GM12878 (cell line): ENCODE measurements at regions not wholly inside any gene's neighbourhood (a gene's known extent, or its start where the extent isn't known, plus 50 kb on each side); places are given as distances from the start of the nearest gene placed in this dataset.

Source experiments
- ASH2L ChIP-seq: fragments of 300-600, 200-600 bp; sonication (generic); IDR thresholded peaks from 2 replicates; pipeline ENCODE4 v1.6.1; 2017; ENCODE audit warnings: low read depth, mild to moderate bottlenecking, borderline replicate concordance
- BACH1 ChIP-seq: fragments of 450-650 bp; IDR thresholded peaks from 2 replicates; pipeline ENCODE4 v1.6.1; 2017; ENCODE audit warnings: mild to moderate bottlenecking, borderline replicate concordance
- EGR1 ChIP-seq, 2 experiments: IDR thresholded peaks; 1 replicate in 1 of 2; 2 replicates in 1 of 2; pipeline ENCODE4 v1.6.1; 2011 to 2012; ENCODE audit warnings: low read depth in 2 of 2, low read length in 2 of 2, borderline replicate concordance in 1 of 2, mild to moderate bottlenecking in 1 of 2, moderate library complexity in 1 of 2
- EP300 ChIP-seq, 2 experiments: fragments of 150-350 bp in 1 of 2; IDR thresholded peaks; 2 replicates each; pipeline ENCODE4 v1.6.1; 2011 to 2012; ENCODE audit warnings: low read depth in 2 of 2, low read length in 2 of 2, borderline replicate concordance in 1 of 2, improper control_type of control experiment in 1 of 2, inconsistent platforms in 1 of 2; ENCODE audit not compliant: control insufficient read depth in 1 of 2
- ESRRA ChIP-seq: IDR thresholded peaks from 2 replicates; pipeline ENCODE4 v1.6.1; 2012; ENCODE audit warnings: mild to moderate bottlenecking, low read length, improper control_type of control experiment
- EZH2 ChIP-seq: IDR thresholded peaks from 2 replicates; pipeline ENCODE4 v1.6.1; 2012; ENCODE audit warnings: low read depth, mild to moderate bottlenecking, control low read depth, inconsistent platforms, low read length, borderline replicate concordance; ENCODE audit not compliant: control insufficient read depth
- IKZF2 ChIP-seq, 2 experiments: fragments of 450-650 bp; IDR thresholded peaks; 2 replicates each; pipeline ENCODE4 v1.6.1; 2017; ENCODE audit warnings: mild to moderate bottlenecking in 2 of 2, moderate library complexity in 2 of 2
- JUNB ChIP-seq: IDR thresholded peaks from 2 replicates; pipeline ENCODE4 v1.6.1; 2016; ENCODE audit warnings: antibody characterized with exemption, mild to moderate bottlenecking
- MEF2A ChIP-seq: IDR thresholded peaks from 2 replicates; pipeline ENCODE4 v1.6.1; 2011; ENCODE audit warnings: low read depth, mild to moderate bottlenecking, low read length, moderate library complexity; ENCODE audit not compliant: insufficient read depth
- MEF2B ChIP-seq: fragments of 450-650 bp; IDR thresholded peaks from 2 replicates; pipeline ENCODE4 v1.6.1; 2018; ENCODE audit warnings: mild to moderate bottlenecking, moderate library complexity; ENCODE audit not compliant: partially characterized antibody, poor library complexity, severe bottlenecking
- NR2F1 ChIP-seq: fragments of 450-650 bp; conservative IDR thresholded peaks from 2 replicates; pipeline ENCODE4 v1.6.1; 2017; ENCODE audit warnings: mild to moderate bottlenecking
- PAX8 ChIP-seq: fragments of 450-650 bp; IDR thresholded peaks from 2 replicates; pipeline ENCODE4 v1.6.1; 2017; ENCODE audit warnings: mild to moderate bottlenecking, moderate library complexity
- PML ChIP-seq: IDR thresholded peaks from 2 replicates; pipeline ENCODE4 v1.6.1; 2012; ENCODE audit warnings: low read length, inconsistent platforms
- POLR2A ChIP-seq: IDR thresholded peaks from 2 replicates; pipeline ENCODE4 v1.6.1; 2011; ENCODE audit warnings: low read depth, mild to moderate bottlenecking, low read length
- POU2F2 ChIP-seq: IDR thresholded peaks from 3 replicates; pipeline ENCODE4 v1.6.1; 2011; ENCODE audit warnings: low read depth, mild to moderate bottlenecking, low read length, borderline replicate concordance
- RAD51 ChIP-seq: fragments of 450-650 bp; IDR thresholded peaks from 2 replicates; pipeline ENCODE4 v1.6.1; 2016; ENCODE audit warnings: moderate library complexity, mild to moderate bottlenecking, inconsistent platforms
- SMC3 ChIP-seq: IDR thresholded peaks from 2 replicates; pipeline ENCODE4 v1.6.1; 2011; ENCODE audit warnings: low read length, improper control_type of control experiment, borderline replicate concordance
- SP1 ChIP-seq: IDR thresholded peaks from one replicate; pipeline ENCODE4 v1.6.1; 2011; ENCODE audit warnings: low read depth, low read length
- SREBF1 ChIP-seq: IDR thresholded peaks from 2 replicates; pipeline ENCODE4 v1.6.1; 2012; ENCODE audit warnings: mild to moderate bottlenecking, low read length
- TAF1 ChIP-seq: IDR thresholded peaks from 2 replicates; pipeline ENCODE4 v1.6.1; 2011; ENCODE audit warnings: mild to moderate bottlenecking, low read depth, low read length, borderline replicate concordance
- ZNF24 ChIP-seq: fragments of 450-650 bp; IDR thresholded peaks from 2 replicates; pipeline ENCODE4 v1.6.1; 2017; ENCODE audit warnings: antibody characterized with exemption, mild to moderate bottlenecking
- ZNF274 ChIP-seq: IDR thresholded peaks from one replicate; pipeline ENCODE4 v1.8.0; 2011; ENCODE audit not compliant: insufficient read length, insufficient read depth
- TF ChIP-seq, protein P1 (sequence below): fragments of 450-650 bp; formaldehyde crosslinking; IDR thresholded peaks from 2 replicates; pipeline ENCODE4 v1.4.0; 2022; ENCODE audit warnings: mild to moderate bottlenecking, moderate library complexity
- TF ChIP-seq, protein P2 (sequence below): fragments of 450-650 bp; IDR thresholded peaks from 2 replicates; pipeline ENCODE4 v1.6.1; 2018; ENCODE audit warnings: borderline replicate concordance, mild to moderate bottlenecking; ENCODE audit not compliant: partially characterized antibody
- TF ChIP-seq, protein P3 (sequence below): fragments of 450-650 bp; IDR thresholded peaks from 2 replicates; pipeline ENCODE4 v1.6.1; 2017; ENCODE audit warnings: mild to moderate bottlenecking
- TF ChIP-seq, protein P4 (sequence below): IDR thresholded peaks from 2 replicates; pipeline ENCODE4 v1.6.1; 2011; ENCODE audit warnings: low read depth, mild to moderate bottlenecking, low read length, moderate library complexity, borderline replicate concordance; ENCODE audit errors: extremely low read depth

DNA sequence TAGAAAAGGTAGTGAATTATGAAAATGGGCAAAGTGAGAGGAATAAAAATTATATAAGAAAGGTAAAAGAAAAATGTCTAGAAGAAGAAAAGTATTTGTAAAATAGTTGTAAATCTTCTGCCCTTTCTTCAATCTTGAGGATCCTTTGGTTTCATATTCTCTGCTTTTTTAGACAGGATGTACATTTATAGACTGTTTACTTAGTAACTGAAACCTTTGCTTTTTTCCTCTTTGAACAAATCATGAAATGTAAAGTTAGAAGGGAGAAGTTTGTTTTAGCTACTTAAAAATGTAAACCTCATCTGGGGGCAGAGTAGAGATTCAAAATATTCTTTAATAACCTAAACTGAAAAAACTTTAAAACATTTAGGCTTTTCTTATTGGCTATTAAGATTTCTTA lies 150.4 kb upstream of the ITGA4 start (continued):
- TF ChIP-seq EP300 (IDR thresholded peaks at IDR 0.05; ENCODE audit: borderline replicate concordance in 1 of 2, control insufficient read depth in 1 of 2, low read depth in 2 of 2, low read length in 2 of 2): peak in 1 of 2 experiments; percentile 62; a peak in 1 of 4 replicates
- TF ChIP-seq, protein P1, sequence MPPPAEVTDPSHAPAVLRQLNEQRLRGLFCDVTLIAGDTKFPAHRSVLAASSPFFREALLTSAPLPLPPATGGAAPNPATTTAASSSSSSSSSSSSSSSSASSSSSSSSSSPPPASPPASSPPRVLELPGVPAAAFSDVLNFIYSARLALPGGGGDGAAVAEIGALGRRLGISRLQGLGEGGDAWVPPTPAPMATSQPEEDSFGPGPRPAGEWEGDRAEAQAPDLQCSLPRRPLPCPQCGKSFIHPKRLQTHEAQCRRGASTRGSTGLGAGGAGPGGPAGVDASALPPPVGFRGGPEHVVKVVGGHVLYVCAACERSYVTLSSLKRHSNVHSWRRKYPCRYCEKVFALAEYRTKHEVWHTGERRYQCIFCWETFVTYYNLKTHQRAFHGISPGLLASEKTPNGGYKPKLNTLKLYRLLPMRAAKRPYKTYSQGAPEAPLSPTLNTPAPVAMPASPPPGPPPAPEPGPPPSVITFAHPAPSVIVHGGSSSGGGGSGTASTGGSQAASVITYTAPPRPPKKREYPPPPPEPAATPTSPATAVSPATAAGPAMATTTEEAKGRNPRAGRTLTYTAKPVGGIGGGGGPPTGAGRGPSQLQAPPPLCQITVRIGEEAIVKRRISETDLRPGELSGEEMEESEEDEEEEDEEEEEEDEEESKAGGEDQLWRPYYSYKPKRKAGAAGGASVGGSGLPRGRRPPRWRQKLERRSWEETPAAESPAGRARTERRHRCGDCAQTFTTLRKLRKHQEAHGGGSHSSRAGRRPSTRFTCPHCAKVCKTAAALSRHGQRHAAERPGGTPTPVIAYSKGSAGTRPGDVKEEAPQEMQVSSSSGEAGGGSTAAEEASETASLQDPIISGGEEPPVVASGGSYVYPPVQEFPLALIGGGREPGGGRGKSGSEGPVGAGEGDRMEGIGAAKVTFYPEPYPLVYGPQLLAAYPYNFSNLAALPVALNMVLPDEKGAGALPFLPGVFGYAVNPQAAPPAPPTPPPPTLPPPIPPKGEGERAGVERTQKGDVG (CRISPR knock-in tag): no peak
- no peak for TF ChIP-seq PAX8
- no peak for TF ChIP-seq SMC3
- TF ChIP-seq MEF2A: peak; percentile 93
- no peak for TF ChIP-seq TAF1
- TF ChIP-seq SP1: no peak
- TF ChIP-seq POLR2A: no peak
- peak; percentile 7; the same call in 1 of the 2 replicates for TF ChIP-seq JUNB
- TF ChIP-seq ASH2L: no peak
- TF ChIP-seq EZH2: no peak
- TF ChIP-seq IKZF2 (IDR thresholded peaks at IDR 0.05): no peak; a peak in 1 of 4 replicates
- TF ChIP-seq ZNF24: no peak
- TF ChIP-seq, protein P2, sequence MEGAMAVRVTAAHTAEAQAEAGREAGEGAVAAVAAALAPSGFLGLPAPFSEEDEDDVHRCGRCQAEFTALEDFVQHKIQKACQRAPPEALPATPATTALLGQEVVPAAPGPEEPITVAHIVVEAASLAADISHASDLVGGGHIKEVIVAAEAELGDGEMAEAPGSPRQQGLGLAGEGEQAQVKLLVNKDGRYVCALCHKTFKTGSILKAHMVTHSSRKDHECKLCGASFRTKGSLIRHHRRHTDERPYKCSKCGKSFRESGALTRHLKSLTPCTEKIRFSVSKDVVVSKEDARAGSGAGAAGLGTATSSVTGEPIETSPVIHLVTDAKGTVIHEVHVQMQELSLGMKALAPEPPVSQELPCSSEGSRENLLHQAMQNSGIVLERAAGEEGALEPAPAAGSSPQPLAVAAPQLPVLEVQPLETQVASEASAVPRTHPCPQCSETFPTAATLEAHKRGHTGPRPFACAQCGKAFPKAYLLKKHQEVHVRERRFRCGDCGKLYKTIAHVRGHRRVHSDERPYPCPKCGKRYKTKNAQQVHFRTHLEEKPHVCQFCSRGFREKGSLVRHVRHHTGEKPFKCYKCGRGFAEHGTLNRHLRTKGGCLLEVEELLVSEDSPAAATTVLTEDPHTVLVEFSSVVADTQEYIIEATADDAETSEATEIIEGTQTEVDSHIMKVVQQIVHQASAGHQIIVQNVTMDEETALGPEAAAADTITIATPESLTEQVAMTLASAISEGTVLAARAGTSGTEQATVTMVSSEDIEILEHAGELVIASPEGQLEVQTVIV: no peak
- TF ChIP-seq RAD51: no peak
- peak; percentile 75 for TF ChIP-seq MEF2B
- TF ChIP-seq, protein P3, sequence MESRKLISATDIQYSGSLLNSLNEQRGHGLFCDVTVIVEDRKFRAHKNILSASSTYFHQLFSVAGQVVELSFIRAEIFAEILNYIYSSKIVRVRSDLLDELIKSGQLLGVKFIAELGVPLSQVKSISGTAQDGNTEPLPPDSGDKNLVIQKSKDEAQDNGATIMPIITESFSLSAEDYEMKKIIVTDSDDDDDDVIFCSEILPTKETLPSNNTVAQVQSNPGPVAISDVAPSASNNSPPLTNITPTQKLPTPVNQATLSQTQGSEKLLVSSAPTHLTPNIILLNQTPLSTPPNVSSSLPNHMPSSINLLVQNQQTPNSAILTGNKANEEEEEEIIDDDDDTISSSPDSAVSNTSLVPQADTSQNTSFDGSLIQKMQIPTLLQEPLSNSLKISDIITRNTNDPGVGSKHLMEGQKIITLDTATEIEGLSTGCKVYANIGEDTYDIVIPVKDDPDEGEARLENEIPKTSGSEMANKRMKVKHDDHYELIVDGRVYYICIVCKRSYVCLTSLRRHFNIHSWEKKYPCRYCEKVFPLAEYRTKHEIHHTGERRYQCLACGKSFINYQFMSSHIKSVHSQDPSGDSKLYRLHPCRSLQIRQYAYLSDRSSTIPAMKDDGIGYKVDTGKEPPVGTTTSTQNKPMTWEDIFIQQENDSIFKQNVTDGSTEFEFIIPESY: no peak
- no peak for TF ChIP-seq POU2F2
- TF ChIP-seq NR2F1: no peak
- TF ChIP-seq SREBF1: no peak
- no peak for TF ChIP-seq ESRRA
- TF ChIP-seq BACH1: no peak
- TF ChIP-seq EGR1 (IDR thresholded peaks at IDR 0.05; ENCODE audit: borderline replicate concordance in 1 of 2, low read depth in 2 of 2, low read length in 2 of 2): no peak
- TF ChIP-seq PML: no peak
- TF ChIP-seq ZNF274: no peak
- TF ChIP-seq, protein P4, sequence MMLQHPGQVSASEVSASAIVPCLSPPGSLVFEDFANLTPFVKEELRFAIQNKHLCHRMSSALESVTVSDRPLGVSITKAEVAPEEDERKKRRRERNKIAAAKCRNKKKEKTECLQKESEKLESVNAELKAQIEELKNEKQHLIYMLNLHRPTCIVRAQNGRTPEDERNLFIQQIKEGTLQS: no peak
